ENCODE measurements at regions not wholly inside any gene's neighbourhood (a gene's known extent, or its start where the extent isn't known, plus 50 kb on each side); places are given as distances from the start of the nearest gene placed in this dataset.

GRCh38 chr14:89654998-89655397 lies 238.0 kb upstream of the FOXN3 start:
- no peak overlapping the region for H3K27ac ChIP-seq (ENCODE audit: low read depth, low read length, poor library complexity, severe bottlenecking)
- no peaks in the 10 kb centered on the region for H3K4me1 ChIP-seq (ENCODE audit: insufficient read depth, low read length, poor library complexity, severe bottlenecking)
- POLR2A ChIA-PET (ENCODE audit: low non-redundant PET) = no interaction called here
- intact Hi-C loops (cut with micrococcal nuclease; ENCODE audit: unreplicated experiment) = no loop called here
- CTCF ChIA-PET = no interaction called here
- H3K27me3 ChIP-seq (replicated peaks; ENCODE audit: insufficient read depth, low read depth, low read length, poor library complexity) = no peaks in the 10 kb centered on the region
- no peaks in the 10 kb centered on the region for H3K36me3 ChIP-seq (ENCODE audit: insufficient read depth, low read length, poor library complexity, severe bottlenecking)
- DNase-seq (ENCODE audit: low spot score) = no peak
- H3K9me3 ChIP-seq (ENCODE audit: low read depth, low read length, poor library complexity, severe bottlenecking) = no peaks in the 10 kb centered on the region
- BruUV-seq (replicated peaks) = no TSS peak
- TF ChIP-seq CTCF (conservative IDR thresholded peaks at IDR 0.05; ENCODE audit: low read depth, low read length) (no peak), EZH2 (IDR thresholded peaks at IDR 0.05; ENCODE audit: borderline replicate concordance, low read depth, low read length, poor library complexity, severe bottlenecking) (no peak)
- H3K4me3 ChIP-seq (ENCODE audit: low read depth, low read length, poor library complexity, severe bottlenecking) = no peak overlapping the region

GRCh38 chr14:89652352-89652751 lies 235.3 kb upstream of the FOXN3 start:
- POLR2A ChIA-PET (ENCODE audit: low non-redundant PET) = no interaction called here
- CTCF ChIA-PET = no interaction called here
- H3K27ac ChIP-seq (ENCODE audit: low read depth, low read length, poor library complexity, severe bottlenecking) = no peak overlapping the region
- no peaks in the 10 kb centered on the region for H3K4me1 ChIP-seq (ENCODE audit: insufficient read depth, low read length, poor library complexity, severe bottlenecking)
- H3K27me3 ChIP-seq (replicated peaks; ENCODE audit: insufficient read depth, low read depth, low read length, poor library complexity) = no peaks in the 10 kb centered on the region
- TF ChIP-seq EZH2 (IDR thresholded peaks at IDR 0.05; ENCODE audit: borderline replicate concordance, low read depth, low read length, poor library complexity, severe bottlenecking) = no peak
- TF ChIP-seq CTCF (conservative IDR thresholded peaks at IDR 0.05; ENCODE audit: low read depth, low read length) = no peak
- DNase-seq (ENCODE audit: low spot score) = no peak
- H3K4me3 ChIP-seq (ENCODE audit: low read depth, low read length, poor library complexity, severe bottlenecking) = no peak overlapping the region
- BruUV-seq (replicated peaks) = no TSS peak
- H3K9me3 ChIP-seq (ENCODE audit: low read depth, low read length, poor library complexity, severe bottlenecking) = no peaks in the 10 kb centered on the region
- no peaks in the 10 kb centered on the region for H3K36me3 ChIP-seq (ENCODE audit: insufficient read depth, low read length, poor library complexity, severe bottlenecking)
- intact Hi-C loops (cut with micrococcal nuclease; ENCODE audit: unreplicated experiment) = no loop called here

- no peak for DNase-seq (ENCODE audit: low spot score)
- H3K27ac ChIP-seq (ENCODE audit: low read depth, low read length, poor library complexity, severe bottlenecking) = no peak overlapping the region
- H3K4me3 ChIP-seq (ENCODE audit: low read depth, low read length, poor library complexity, severe bottlenecking) = no peak overlapping the region
- H3K27me3 ChIP-seq (replicated peaks; ENCODE audit: insufficient read depth, low read depth, low read length, poor library complexity) = no peaks in the 10 kb centered on the region
- TF ChIP-seq CTCF (conservative IDR thresholded peaks at IDR 0.05; ENCODE audit: low read depth, low read length) = no peak
- no peak for TF ChIP-seq EZH2 (IDR thresholded peaks at IDR 0.05; ENCODE audit: borderline replicate concordance, low read depth, low read length, poor library complexity, severe bottlenecking)
- ChIA-PET CTCF (no interaction called here), POLR2A (ENCODE audit: low non-redundant PET) (no interaction called here)
- intact Hi-C loops (cut with micrococcal nuclease; ENCODE audit: unreplicated experiment) = no loop called here
- no TSS peak for BruUV-seq (replicated peaks)
- no peaks in the 10 kb centered on the region for H3K9me3 ChIP-seq (ENCODE audit: low read depth, low read length, poor library complexity, severe bottlenecking)
- H3K36me3 ChIP-seq (ENCODE audit: insufficient read depth, low read length, poor library complexity, severe bottlenecking) = no peaks in the 10 kb centered on the region
- no peaks in the 10 kb centered on the region for H3K4me1 ChIP-seq (ENCODE audit: insufficient read depth, low read length, poor library complexity, severe bottlenecking)
Measured at GRCh38 chr14:89651805-89652204, 234.8 kb upstream of the FOXN3 start.
